ENCODE measurements at regions not wholly inside any gene's neighbourhood (a gene's known extent, or its start where the extent isn't known, plus 50 kb on each side); places are given as distances from the start of the nearest gene placed in this dataset.

DNA sequence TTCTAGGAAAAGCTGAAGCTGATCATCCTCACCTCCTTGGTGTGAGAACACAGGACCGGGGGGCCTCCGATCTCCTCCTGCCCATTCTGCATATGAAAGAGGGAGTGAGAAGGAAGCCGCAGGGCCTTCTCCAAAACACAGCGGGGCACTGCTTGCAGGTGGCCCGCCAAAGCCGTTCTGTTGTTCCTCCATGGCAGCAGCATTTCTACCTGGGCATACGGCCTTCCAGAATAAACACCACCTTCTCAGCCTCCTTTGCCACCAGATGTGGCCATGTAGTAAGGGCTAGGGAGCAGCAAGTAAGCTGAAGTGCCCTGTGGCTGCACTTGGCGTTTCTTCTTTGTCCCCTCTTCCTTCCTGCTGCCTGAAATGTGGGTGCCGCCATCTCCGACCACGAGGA lies 214.9 kb downstream of the TOMM20 start:
- TF ChIP-seq EP300 (IDR thresholded peaks at IDR 0.05) = no peak
- TF ChIP-seq POLR2A (IDR thresholded peaks at IDR 0.05) = no peak
- TF ChIP-seq, protein P1, sequence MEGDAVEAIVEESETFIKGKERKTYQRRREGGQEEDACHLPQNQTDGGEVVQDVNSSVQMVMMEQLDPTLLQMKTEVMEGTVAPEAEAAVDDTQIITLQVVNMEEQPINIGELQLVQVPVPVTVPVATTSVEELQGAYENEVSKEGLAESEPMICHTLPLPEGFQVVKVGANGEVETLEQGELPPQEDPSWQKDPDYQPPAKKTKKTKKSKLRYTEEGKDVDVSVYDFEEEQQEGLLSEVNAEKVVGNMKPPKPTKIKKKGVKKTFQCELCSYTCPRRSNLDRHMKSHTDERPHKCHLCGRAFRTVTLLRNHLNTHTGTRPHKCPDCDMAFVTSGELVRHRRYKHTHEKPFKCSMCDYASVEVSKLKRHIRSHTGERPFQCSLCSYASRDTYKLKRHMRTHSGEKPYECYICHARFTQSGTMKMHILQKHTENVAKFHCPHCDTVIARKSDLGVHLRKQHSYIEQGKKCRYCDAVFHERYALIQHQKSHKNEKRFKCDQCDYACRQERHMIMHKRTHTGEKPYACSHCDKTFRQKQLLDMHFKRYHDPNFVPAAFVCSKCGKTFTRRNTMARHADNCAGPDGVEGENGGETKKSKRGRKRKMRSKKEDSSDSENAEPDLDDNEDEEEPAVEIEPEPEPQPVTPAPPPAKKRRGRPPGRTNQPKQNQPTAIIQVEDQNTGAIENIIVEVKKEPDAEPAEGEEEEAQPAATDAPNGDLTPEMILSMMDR (IDR thresholded peaks at IDR 0.05) = no peak
- TF ChIP-seq POLR2AphosphoS5 (IDR thresholded peaks at IDR 0.05) = no peak
